HG03139 (cell line): ENCODE measurements at regions not wholly inside any gene's neighbourhood (a gene's known extent, or its start where the extent isn't known, plus 50 kb on each side); places are given as distances from the start of the nearest gene placed in this dataset.

Experiments
- ATAC-seq: cut with Tn5 transposase; IDR thresholded peaks from one replicate; pipeline ENCODE4 v1.9.1; 2021; ENCODE audit not compliant: unreplicated experiment

GRCh38 chr22:47571616-47572015 lies 809.2 kb downstream of the TBC1D22A start:
- no peak for ATAC-seq

- ATAC-seq = no peak
These were observed 808.4 kb downstream of the TBC1D22A start for GRCh38 chr22:47570851-47571250.

GRCh38 chr22:47570300-47570685 lies 807.8 kb downstream of the TBC1D22A start:
- no peak for ATAC-seq

GRCh38 chr22:47569389-47570299 lies 807.2 kb downstream of the TBC1D22A start:
- no peak for ATAC-seq

- ATAC-seq = no peak
These were observed 806.2 kb downstream of the TBC1D22A start for GRCh38 chr22:47568700-47569099.

- ATAC-seq = no peak
These were observed 805.0 kb downstream of the TBC1D22A start for GRCh38 chr22:47567126-47568090.

GRCh38 chr22:47566491-47566890 lies 804.0 kb downstream of the TBC1D22A start:
- ATAC-seq = no peak

GRCh38 chr22:47565607-47566006 lies 803.2 kb downstream of the TBC1D22A start:
- no peak for ATAC-seq

GRCh38 chr22:47564651-47565434 lies 802.4 kb downstream of the TBC1D22A start:
- ATAC-seq = no peak

GRCh38 chr22:47564158-47564450 lies 801.7 kb downstream of the TBC1D22A start:
- ATAC-seq = no peak

GRCh38 chr22:47563406-47564157 lies 801.1 kb downstream of the TBC1D22A start:
- ATAC-seq = no peak

GRCh38 chr22:47561766-47562165 lies 799.3 kb downstream of the TBC1D22A start:
- ATAC-seq = no peak

GRCh38 chr22:47561115-47561675 lies 798.7 kb downstream of the TBC1D22A start:
- no peak for ATAC-seq

GRCh38 chr22:47558828-47559700 lies 796.6 kb downstream of the TBC1D22A start:
- ATAC-seq = no peak

GRCh38 chr22:47556473-47556872 lies 794.0 kb downstream of the TBC1D22A start:
- no peak for ATAC-seq

GRCh38 chr22:47553436-47553835 lies 791.0 kb downstream of the TBC1D22A start:
- ATAC-seq = no peak

- ATAC-seq = no peak
These were observed 790.2 kb downstream of the TBC1D22A start for GRCh38 chr22:47552541-47553205.

GRCh38 chr22:47552024-47552423 lies 789.6 kb downstream of the TBC1D22A start:
- no peak for ATAC-seq

- no peak for ATAC-seq
These were observed 789.0 kb downstream of the TBC1D22A start for GRCh38 chr22:47551431-47551775.
